NCI-H2196 treated with DMSO at 0.1 percent for 48 hours (cell line): ENCODE measurements at regions not wholly inside any gene's neighbourhood (a gene's known extent, or its start where the extent isn't known, plus 50 kb on each side); places are given as distances from the start of the nearest gene placed in this dataset.

ENCODE experiments used
- DNase-seq: peaks from one replicate; lab custom pipeline; 2025; ENCODE audit not compliant: unreplicated experiment; lab: John Stamatoyannopoulos, UW

GRCh38 chr18:67043276-67043675 is 439.4 kb upstream of the CDH19 start:
- DNase-seq = no peak

GRCh38 chr18:67041334-67041733 is 437.4 kb upstream of the CDH19 start:
- no peak for DNase-seq

- DNase-seq = no peak
These were observed 431.1 kb upstream of the CDH19 start for GRCh38 chr18:67035026-67035425.

GRCh38 chr18:67023059-67023458 is 419.2 kb upstream of the CDH19 start:
- no peak for DNase-seq

- DNase-seq = no peak
These were observed 407.0 kb upstream of the CDH19 start for GRCh38 chr18:67010919-67011318.

GRCh38 chr18:67007999-67008398 is 404.1 kb upstream of the CDH19 start:
- DNase-seq = no peak

- DNase-seq = no peak
These were observed 403.2 kb upstream of the CDH19 start for GRCh38 chr18:67007085-67007484.

GRCh38 chr18:67001052-67001451 is 397.2 kb upstream of the CDH19 start:
- no peak for DNase-seq

GRCh38 chr18:66999003-66999402 is 395.1 kb upstream of the CDH19 start:
- DNase-seq = no peak

GRCh38 chr18:66995270-66995669 is 391.4 kb upstream of the CDH19 start:
- no peak for DNase-seq

GRCh38 chr18:66994790-66995189 is 390.9 kb upstream of the CDH19 start:
- DNase-seq = no peak

- no peak for DNase-seq
These were observed 389.6 kb upstream of the CDH19 start for GRCh38 chr18:66993492-66993891.

- DNase-seq = no peak
These were observed 387.0 kb upstream of the CDH19 start for GRCh38 chr18:66990909-66991308.

GRCh38 chr18:66979009-66979408 is 375.1 kb upstream of the CDH19 start:
- DNase-seq = no peak

GRCh38 chr18:66972681-66973080 is 368.8 kb upstream of the CDH19 start:
- DNase-seq = no peak

- DNase-seq = no peak
These were observed 368.1 kb upstream of the CDH19 start for GRCh38 chr18:66971960-66972359.

- no peak for DNase-seq
These were observed 362.3 kb upstream of the CDH19 start for GRCh38 chr18:66966171-66966570.

GRCh38 chr18:66958309-66958708 is 354.4 kb upstream of the CDH19 start:
- no peak for DNase-seq

- DNase-seq = no peak
These were observed 347.9 kb upstream of the CDH19 start for GRCh38 chr18:66951750-66952149.

GRCh38 chr18:66949419-66949818 is 345.5 kb upstream of the CDH19 start:
- no peak for DNase-seq

- DNase-seq = no peak
These were observed 333.7 kb upstream of the CDH19 start for GRCh38 chr18:66937546-66937945.

- no peak for DNase-seq
These were observed 327.1 kb upstream of the CDH19 start for GRCh38 chr18:66931010-66931409.

GRCh38 chr18:66916834-66917233 is 312.9 kb upstream of the CDH19 start:
- DNase-seq = no peak

GRCh38 chr18:66900837-66901236 is 296.9 kb upstream of the CDH19 start:
- DNase-seq = no peak
